HepG2 (cell line): ENCODE measurements at regions not wholly inside any gene's neighbourhood (a gene's known extent, or its start where the extent isn't known, plus 50 kb on each side); places are given as distances from the start of the nearest gene placed in this dataset.

Source experiments
- ATAC-seq: fragments of 200-7000 bp; cut with Tn5 transposase; 3 replicates; pipeline ENCODE4 v1.9.1; 2020; ENCODE audit warnings: mild to moderate bottlenecking, moderate library complexity
- BruUV-seq: library from RNA; stranded (reverse); fragments of 400-500 nt; replicated peaks from 2 replicates; lab custom pipeline; 2021; lab: Mats Ljungman, UMichigan
- CTCF ChIA-PET: fragments of 300-600 bp; formaldehyde crosslinking; extraction: SDS; loops from one replicate; lab custom pipeline; 2021; ENCODE audit warnings: low total read pairs, inconsistent platforms, low intra/inter-chr PET ratio; lab: Yijun Ruan, JAX
- POLR2A ChIA-PET: fragments of 350-600 bp; sonication (Branson Sonifier 250); formaldehyde crosslinking; loops from one replicate; lab custom pipeline; 2020; ENCODE audit warnings: antibody characterized with exemption, inconsistent platforms; lab: Yijun Ruan, JAX
- DNase-seq: peaks from one replicate; pipeline ENCODE4 v3.0.0-alpha.2; 2015; ENCODE audit warnings: low spot score
- FAIRE-seq: peaks from 3 replicates; lab custom pipeline; 2011; peaks lifted over from hg19 to GRCh38; lab: Jason Lieb, UNC
- H2AFZ ChIP-seq: one replicate; pipeline ENCODE4 v1.6.1; 2011; ENCODE audit warnings: low read length, inconsistent platforms
- H3K27ac ChIP-seq: fragments of 300-600 bp; 3 replicates; pipeline ENCODE4 v1.8.0; 2011; ENCODE audit warnings: mixed run types, mild to moderate bottlenecking, mixed read lengths, low read length, inconsistent platforms; ENCODE audit not compliant: insufficient read depth; ENCODE audit errors: extremely low read length
- H3K27me3 ChIP-seq, 2 experiments: fragments of 200-600 bp in 1 of 2; 2 replicates in 1 of 2; 3 replicates in 1 of 2; pipeline versions ENCODE4 v1.6.0 to v1.8.0; 2011; ENCODE audit warnings: low read length in 2 of 2, mild to moderate bottlenecking in 2 of 2, moderate library complexity in 2 of 2, inconsistent platforms in 1 of 2; ENCODE audit not compliant: insufficient read depth in 2 of 2, control insufficient read depth in 1 of 2
- H3K36me3 ChIP-seq, 2 experiments: fragments of 200-600 bp in 1 of 2; replicated peaks in 1 of 2; 2 replicates in 1 of 2; 3 replicates in 1 of 2; pipeline versions ENCODE4 v1.5.1 to v1.8.0; 2011; ENCODE audit warnings: low read length in 2 of 2, inconsistent platforms in 1 of 2; ENCODE audit not compliant: insufficient read depth in 2 of 2, control insufficient read depth in 1 of 2
- H3K4me1 ChIP-seq: 2 replicates; pipeline ENCODE4 v1.5.1; 2012; ENCODE audit warnings: low read length, inconsistent platforms; ENCODE audit not compliant: insufficient read depth
- H3K4me2 ChIP-seq: 2 replicates; pipeline ENCODE4 v1.6.0; 2011; ENCODE audit warnings: low read depth, low read length, inconsistent platforms
- H3K4me3 ChIP-seq, 3 experiments: fragments of 200-600 bp in 1 of 3; sonication (generic), shearing (Covaris generic) in 1 of 3; replicated peaks in 1 of 3; 2 replicates each; pipeline ENCODE4 v1.5.1; 2011 to 2016; ENCODE audit warnings: low read length in 3 of 3, inconsistent platforms in 2 of 3, low read depth in 2 of 3, mild to moderate bottlenecking in 2 of 3, control low read depth in 1 of 3, mixed read lengths in 1 of 3; ENCODE audit not compliant: insufficient read depth in 1 of 3
- H3K79me2 ChIP-seq: one replicate; pipeline ENCODE4 v1.6.1; 2011; ENCODE audit warnings: low read length, inconsistent platforms; ENCODE audit not compliant: insufficient read depth
- H3K9ac ChIP-seq: 2 replicates; pipeline ENCODE4 v1.6.0; 2011; ENCODE audit warnings: mild to moderate bottlenecking, low read depth, low read length, inconsistent platforms; ENCODE audit not compliant: insufficient read depth
- H3K9me3 ChIP-seq: 2 replicates; pipeline ENCODE4 v1.5.1; 2012; ENCODE audit warnings: mild to moderate bottlenecking, low read length
- H4K20me1 ChIP-seq: 2 replicates; pipeline ENCODE4 v1.6.0; 2011; ENCODE audit warnings: inconsistent platforms, mild to moderate bottlenecking, low read length, moderate library complexity; ENCODE audit not compliant: insufficient read depth
- ATM ChIP-seq: fragments of 450-650 bp; IDR thresholded peaks from 2 replicates; pipeline ENCODE4 v1.7.1; 2017; ENCODE audit warnings: mild to moderate bottlenecking, borderline replicate concordance
- CC2D1A ChIP-seq: sonication (generic); formaldehyde crosslinking; IDR thresholded peaks from 2 replicates; pipeline ENCODE4 v1.8.1; 2023; ENCODE audit warnings: mild to moderate bottlenecking, missing genetic modification reagents
- CREB1 ChIP-seq, 2 experiments: fragments of 450-650 bp in 1 of 2; IDR thresholded peaks; 2 replicates each; pipeline ENCODE4 v1.6.1; 2016 to 2017; ENCODE audit warnings: control low read depth in 1 of 2, mild to moderate bottlenecking in 1 of 2, missing compliant biosample characterization in 1 of 2, missing genetic modification characterization in 1 of 2
- ELF4 ChIP-seq: sonication (generic); formaldehyde crosslinking; IDR thresholded peaks from 2 replicates; pipeline ENCODE4 v1.5.0; 2020; ENCODE audit warnings: missing genetic modification reagents, mild to moderate bottlenecking, moderate library complexity, borderline replicate concordance
- KDM6A ChIP-seq: IDR thresholded peaks from 2 replicates; pipeline ENCODE4 v1.6.1; 2016; ENCODE audit warnings: low read depth
- MED13 ChIP-seq: sonication (generic); formaldehyde crosslinking; IDR thresholded peaks from 2 replicates; pipeline ENCODE4 v1.5.0; 2020; ENCODE audit warnings: missing genetic modification reagents
- MEIS1 ChIP-seq: sonication (generic); formaldehyde crosslinking; IDR thresholded peaks from 2 replicates; pipeline ENCODE4 v1.9.0; 2021; ENCODE audit warnings: mild to moderate bottlenecking, missing genetic modification reagents, moderate library complexity, borderline replicate concordance
- NFIB ChIP-seq: sonication (generic); formaldehyde crosslinking; IDR thresholded peaks from 2 replicates; pipeline ENCODE4 v1.9.0; 2021; ENCODE audit warnings: missing genetic modification reagents, mild to moderate bottlenecking, borderline replicate concordance
- NFRKB ChIP-seq: fragments of 450-650 bp; IDR thresholded peaks from 2 replicates; pipeline ENCODE4 v1.6.1; 2017
- PRDM4 ChIP-seq: sonication (generic); formaldehyde crosslinking; IDR thresholded peaks from 2 replicates; pipeline ENCODE4 v1.9.0; 2021; ENCODE audit warnings: missing genetic modification reagents, borderline replicate concordance
- ZNF17 ChIP-seq: sonication (generic); formaldehyde crosslinking; IDR thresholded peaks from 2 replicates; pipeline ENCODE4 v1.5.0; 2020; ENCODE audit warnings: mild to moderate bottlenecking, missing genetic modification reagents
- ZNF710 ChIP-seq: sonication (generic); formaldehyde crosslinking; IDR thresholded peaks from 2 replicates; pipeline ENCODE4 v1.5.0; 2020; ENCODE audit warnings: mild to moderate bottlenecking, missing genetic modification reagents, borderline replicate concordance
- ZXDC ChIP-seq: sonication (generic); formaldehyde crosslinking; IDR thresholded peaks from 2 replicates; pipeline ENCODE4 v1.5.0; 2020; ENCODE audit warnings: mild to moderate bottlenecking, missing genetic modification reagents
- WGBS: methylation state at CpG from one replicate; pipeline ENCODE4 v1.1.6; 2017; ENCODE audit warnings: low lambda C conversion rate; 5-methylcytosine and 5-hydroxymethylcytosine counted together
- in situ Hi-C: cut with HindIII; loops from 2 replicates; pipeline ENCODE4 v1.10.0; 2017; ENCODE audit warnings: low pct_unique_long_range_greater_than_20kb; ENCODE audit not compliant: extremely low pct_ligation_motif_present
- intact Hi-C: fragments of 100-400 bp; cut with micrococcal nuclease; formaldehyde crosslinking; loops from one replicate; pipeline ENCODE4 v1.10.0; 2022; ENCODE audit not compliant: unreplicated experiment
- TF ChIP-seq, protein P1 (sequence below), 2 experiments: fragments of 450-650 bp in 1 of 2; sonication (generic) in 1 of 2; formaldehyde crosslinking; IDR thresholded peaks; 2 replicates each; pipeline versions ENCODE4 v1.5.0 to v1.8.0; 2020 to 2022; ENCODE audit warnings: mild to moderate bottlenecking in 1 of 2, missing genetic modification reagents in 1 of 2

GRCh38 chr2:10233131-10234012 is 69.3 kb upstream of the HPCAL1 start:
- FAIRE-seq: no peak
- intact Hi-C loops: no loop called here
- TF ChIP-seq ZNF710 (CRISPR knock-in tag) (no peak), NFIB (CRISPR knock-in tag) (no peak), ATM (peak; percentile 23; the same call in 1 of the 2 replicates), ELF4 (no peak), ZNF17 (CRISPR knock-in tag) (no peak), MEIS1 (CRISPR knock-in tag) (no peak), ZXDC (no peak), CC2D1A (CRISPR knock-in tag) (no peak), PRDM4 (CRISPR knock-in tag) (no peak), CREB1 (IDR thresholded peaks at IDR 0.05) (peak; percentile 24; the same call in 1 of the 2 replicates), CREB1 (CRISPR knock-in tag; IDR thresholded peaks at IDR 0.05) (no peak), MED13 (CRISPR knock-in tag) (no peak), KDM6A (no peak), NFRKB (0 out of 2 replicates have a peak, but pooled peaks have one; percentile 13)
- TF ChIP-seq, protein P1, sequence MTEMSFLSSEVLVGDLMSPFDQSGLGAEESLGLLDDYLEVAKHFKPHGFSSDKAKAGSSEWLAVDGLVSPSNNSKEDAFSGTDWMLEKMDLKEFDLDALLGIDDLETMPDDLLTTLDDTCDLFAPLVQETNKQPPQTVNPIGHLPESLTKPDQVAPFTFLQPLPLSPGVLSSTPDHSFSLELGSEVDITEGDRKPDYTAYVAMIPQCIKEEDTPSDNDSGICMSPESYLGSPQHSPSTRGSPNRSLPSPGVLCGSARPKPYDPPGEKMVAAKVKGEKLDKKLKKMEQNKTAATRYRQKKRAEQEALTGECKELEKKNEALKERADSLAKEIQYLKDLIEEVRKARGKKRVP (CRISPR knock-in tag; IDR thresholded peaks at IDR 0.05): no peak

More at GRCh38 chr2:10233131-10234012, 69.3 kb upstream of the HPCAL1 start:
- Histone ChIP-seq H3K27me3 (peaks cover 19 to 88% of the 10 kb centered on the region in 2 experiments), H3K4me3 (no peak overlapping the region), H3K27ac (no peak overlapping the region), H3K9me3 (no peaks in the 10 kb centered on the region), H3K36me3 (no peaks in the 10 kb centered on the region), H3K79me2 (no peaks in the 10 kb centered on the region), H3K4me1 (peaks cover 15% of the 10 kb centered on the region), H3K9ac (no peak overlapping the region), H2AFZ (no peak overlapping the region), H4K20me1 (no peaks in the 10 kb centered on the region; the same call in 1 of the 2 replicates), H3K4me2 (no peak overlapping the region)
- WGBS: 52% methylated on average over 7 of the region's 7 CpGs
- DNase-seq (no peak), ATAC-seq (no peak)
- ChIA-PET POLR2A (no interaction called here), CTCF (no interaction called here)
- in situ Hi-C loops: no loop called here
- no TSS peak for BruUV-seq
